GM20431 (cell line): ENCODE measurements at regions not wholly inside any gene's neighbourhood (a gene's known extent, or its start where the extent isn't known, plus 50 kb on each side); places are given as distances from the start of the nearest gene placed in this dataset.

Source experiments
- in situ Hi-C: fragments of 300-500 bp; cut with MseI, MboI; formaldehyde crosslinking; loops from one replicate; pipeline ENCODE4 v1.15.0; 2020; ENCODE audit warnings: low sequenced_read_pairs; ENCODE audit not compliant: unreplicated experiment

DNA sequence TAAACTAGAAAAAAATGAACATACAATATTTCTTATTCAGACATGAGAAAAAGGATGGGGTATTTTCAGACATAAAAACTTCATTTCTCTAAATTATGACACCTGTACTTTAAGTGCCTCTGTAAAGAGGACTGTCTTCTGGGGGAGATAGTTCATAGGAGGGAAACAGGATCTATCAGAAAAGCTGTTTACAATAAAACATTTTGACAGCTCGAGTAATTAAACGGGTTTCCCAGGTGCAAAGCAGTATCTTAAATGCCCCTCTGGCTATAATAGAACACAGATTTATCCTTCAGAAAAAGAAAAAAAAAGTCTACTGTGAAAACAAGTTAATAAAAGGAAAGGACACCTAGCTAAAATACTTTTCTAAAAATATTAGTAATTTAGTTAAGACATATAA lies 311.4 kb upstream of the UBE2E3 start:
- in situ Hi-C loops = no loop called here

DNA sequence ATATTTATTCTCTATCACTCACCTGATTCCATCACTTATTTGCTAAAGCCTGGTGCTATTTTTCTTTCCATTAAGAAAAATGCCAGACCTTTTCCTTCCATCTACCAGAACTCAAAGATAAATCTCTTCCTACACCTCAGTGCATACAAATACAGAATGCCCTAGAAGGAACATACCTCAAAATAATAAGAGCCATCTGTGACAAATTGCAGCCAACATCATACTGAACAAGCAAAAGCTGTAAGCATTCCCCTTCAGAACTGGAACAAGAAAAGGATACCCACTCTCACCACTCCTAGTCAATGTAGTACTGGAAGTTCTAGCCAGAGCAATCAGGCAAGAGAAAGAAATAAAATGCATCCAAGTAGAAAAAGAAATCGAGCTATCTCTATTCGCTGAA lies 315.9 kb upstream of the UBE2E3 start:
- in situ Hi-C loops = no loop called here

DNA sequence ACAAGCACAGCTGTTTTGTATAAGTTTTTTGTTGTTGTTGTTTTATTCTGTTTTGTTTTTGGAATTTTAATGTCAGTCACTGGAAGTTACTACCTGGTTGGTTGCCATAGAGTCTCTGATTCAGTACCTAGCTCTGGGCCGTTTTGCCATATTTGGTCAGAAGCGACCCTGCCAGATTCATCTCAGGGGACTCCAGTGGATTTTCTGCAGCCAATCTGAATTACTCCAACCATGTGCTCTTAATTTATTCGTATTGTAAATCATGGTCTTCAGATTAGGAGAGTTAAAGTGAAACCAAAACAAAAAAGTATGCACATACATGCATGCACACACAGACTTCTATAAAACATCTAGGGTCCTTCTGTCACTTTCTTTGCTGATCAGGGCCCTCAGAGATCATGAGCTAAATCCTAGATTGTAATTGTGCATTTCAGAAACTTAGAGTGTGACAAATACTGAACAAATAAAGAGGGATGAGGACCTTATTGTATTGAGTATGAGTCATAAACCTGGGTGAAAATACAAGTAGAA lies 317.4 kb upstream of the UBE2E3 start:
- in situ Hi-C loops = no loop called here

DNA sequence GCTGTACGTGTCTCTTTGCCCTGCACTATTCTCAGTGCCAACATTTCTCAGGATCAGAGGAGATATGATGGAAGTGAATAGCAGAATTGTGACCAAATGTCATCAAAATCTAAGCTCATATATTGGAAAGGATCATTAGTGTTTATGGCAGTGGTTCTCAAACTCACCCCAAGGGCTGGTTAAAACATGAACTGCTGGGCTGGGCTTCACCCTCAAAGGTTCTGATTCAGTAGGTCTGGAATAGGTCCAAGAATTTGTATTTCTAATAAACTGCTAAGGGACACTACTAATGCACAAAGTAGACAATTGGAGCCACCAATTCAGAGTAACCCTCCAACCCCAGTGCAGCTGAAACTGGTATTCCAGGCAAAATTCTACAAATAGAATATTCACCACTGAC lies 317.9 kb upstream of the UBE2E3 start:
- in situ Hi-C loops = no loop called here

DNA sequence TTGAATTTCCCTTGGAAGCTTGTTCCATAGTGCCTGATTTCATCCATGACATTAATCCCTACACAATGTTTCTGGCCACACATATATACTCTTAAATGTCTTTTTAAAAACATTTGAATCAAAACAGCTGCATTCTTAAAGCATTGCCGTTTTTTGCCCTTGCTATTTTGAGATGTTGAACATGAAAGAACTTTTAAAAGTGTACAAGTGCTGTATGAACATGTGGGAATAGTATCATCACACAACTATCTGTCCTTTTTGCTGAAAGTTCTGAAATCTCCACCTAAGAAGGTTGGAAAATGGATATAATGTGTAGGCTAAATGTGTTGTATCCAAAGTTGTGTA lies 318.7 kb upstream of the UBE2E3 start:
- in situ Hi-C loops = no loop called here

DNA sequence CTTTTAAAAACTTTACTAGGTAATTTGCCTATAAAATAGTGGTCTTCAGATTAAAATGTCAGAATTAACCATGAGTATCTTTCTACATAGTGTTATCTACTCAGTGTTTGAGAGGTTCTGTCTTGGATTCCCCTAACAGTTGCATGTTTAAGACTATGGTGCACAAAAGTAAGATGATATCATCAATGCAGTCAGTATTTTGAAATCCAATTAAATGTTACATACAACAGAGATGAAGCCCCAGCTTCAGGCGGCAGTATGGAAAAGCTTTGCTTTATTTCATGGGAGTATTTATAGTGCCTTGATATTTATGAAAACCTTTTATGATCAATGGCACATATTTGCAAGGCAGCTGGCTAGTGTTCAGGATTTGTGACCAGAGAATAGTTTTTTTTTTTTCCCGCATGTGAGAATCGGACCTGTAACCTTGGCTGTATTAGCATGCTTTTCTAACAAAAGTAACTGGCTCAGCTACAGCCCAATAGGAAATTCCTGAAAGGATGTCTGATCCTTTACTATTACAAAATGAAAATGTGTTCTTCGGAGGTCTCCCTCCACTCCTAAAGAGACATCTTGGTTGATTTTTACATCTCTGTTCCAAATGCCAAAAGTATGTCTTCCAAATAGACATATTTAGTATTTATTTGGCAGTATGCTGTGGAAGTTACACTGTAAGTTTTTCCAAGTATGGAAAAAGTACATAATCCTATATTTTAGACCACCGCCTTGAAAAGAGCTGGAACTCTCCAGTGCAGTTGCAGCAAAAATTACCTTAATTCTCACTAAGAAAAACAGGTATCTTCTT lies 319.3 kb upstream of the UBE2E3 start:
- in situ Hi-C loops = no loop called here

DNA sequence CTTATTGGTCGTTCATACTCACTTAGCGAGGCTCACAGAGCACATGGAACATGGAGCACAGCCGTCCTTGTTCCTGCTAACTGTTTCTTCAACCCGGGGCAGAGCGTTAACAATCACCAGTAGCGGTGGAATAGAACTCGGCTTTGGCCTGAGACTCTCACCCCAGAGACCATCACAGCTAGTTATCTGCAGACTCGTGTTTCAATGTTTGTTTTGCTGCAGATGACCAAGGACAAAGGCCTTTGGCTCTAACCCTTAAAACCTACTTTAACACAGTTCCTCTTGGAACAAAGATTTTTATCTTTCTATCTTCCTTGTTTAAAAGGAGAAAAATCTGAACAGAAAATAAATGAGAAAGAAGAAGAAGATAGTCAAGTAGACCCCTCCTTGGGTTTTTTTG lies 320.2 kb upstream of the UBE2E3 start:
- in situ Hi-C loops = no loop called here

DNA sequence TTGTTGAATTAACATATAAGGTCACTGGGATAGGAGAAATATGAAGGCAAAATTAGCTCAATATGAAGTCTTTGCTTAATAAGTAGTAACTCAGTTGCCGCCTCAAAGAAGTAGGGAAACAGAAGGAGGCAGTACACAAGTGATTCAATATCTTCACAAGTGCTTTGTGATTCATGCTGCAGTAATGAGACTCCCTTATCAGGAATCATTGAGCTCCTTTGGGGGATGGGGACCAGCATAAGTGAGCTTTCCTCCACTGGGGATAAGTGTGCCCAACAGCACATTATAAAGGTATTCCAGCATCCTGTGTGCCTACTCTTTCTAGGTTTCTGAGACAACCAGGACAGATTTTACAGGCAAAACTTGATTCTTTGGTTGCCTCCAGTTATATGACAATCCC lies 323.4 kb upstream of the UBE2E3 start:
- in situ Hi-C loops = no loop called here

DNA sequence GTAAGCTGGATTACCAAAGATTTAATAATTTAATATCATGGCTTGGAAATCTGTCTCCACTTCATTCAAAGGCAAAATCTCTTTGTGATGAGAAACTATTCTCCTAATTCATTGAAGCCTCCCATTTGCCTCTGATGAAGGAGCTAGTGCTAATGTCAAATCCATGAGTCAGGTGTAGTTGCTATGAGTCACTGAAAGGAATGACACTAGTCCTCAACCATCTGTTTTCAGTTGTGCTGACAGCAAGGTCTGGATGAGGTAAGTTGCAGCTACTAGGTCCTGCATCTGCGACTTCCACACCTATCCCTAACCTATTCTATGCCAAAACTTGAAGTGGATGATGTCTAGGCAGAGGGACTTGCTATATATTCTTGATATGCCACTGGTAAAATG lies 324.0 kb upstream of the UBE2E3 start:
- in situ Hi-C loops = no loop called here

DNA sequence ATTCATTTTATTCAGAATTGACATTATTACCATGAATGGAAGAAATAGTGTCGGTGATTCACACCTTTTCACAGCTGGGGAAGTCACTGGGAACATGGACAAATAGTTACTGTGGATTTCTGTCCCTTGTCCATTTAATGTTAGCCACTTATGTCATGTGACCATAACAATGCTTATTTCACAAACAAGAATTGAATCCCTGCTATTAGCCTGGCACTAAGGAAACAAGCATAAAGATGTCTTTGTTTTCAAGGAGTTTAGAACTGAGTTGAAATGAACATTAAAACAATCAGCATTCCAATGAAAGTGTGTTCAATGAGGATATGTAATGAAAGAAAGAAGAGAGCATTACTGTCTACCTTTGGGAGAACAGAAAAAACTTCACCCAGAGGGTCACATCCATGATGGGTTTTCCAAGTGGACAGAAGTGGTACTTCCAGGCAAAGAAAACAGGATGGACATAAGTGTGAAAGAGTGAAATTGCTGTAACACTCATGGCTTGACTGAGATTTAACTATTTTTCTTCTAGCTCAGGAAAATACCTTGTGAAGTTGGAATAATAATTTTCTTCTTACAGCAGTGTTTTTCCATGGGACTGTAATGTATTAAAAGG lies 324.5 kb upstream of the UBE2E3 start:
- in situ Hi-C loops = no loop called here

DNA sequence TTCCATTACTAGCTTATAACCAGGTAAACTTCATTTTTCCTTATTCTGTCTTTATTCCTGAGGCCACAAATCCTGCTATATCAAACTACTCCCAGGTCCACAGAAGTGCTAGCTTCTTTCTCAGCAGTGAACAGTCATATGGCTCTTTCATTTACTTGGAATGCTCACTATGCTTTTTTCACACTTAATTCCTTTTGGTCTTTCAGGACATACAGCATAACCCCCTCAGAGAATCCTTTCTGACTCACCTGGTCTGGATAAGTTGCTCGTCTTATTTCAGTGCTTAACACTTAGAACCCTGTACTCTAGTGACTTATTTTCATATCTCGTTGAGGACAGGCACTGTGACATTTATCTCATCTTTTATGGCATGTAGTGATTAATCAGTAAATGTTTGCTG lies 325.0 kb upstream of the UBE2E3 start:
- in situ Hi-C loops = no loop called here

DNA sequence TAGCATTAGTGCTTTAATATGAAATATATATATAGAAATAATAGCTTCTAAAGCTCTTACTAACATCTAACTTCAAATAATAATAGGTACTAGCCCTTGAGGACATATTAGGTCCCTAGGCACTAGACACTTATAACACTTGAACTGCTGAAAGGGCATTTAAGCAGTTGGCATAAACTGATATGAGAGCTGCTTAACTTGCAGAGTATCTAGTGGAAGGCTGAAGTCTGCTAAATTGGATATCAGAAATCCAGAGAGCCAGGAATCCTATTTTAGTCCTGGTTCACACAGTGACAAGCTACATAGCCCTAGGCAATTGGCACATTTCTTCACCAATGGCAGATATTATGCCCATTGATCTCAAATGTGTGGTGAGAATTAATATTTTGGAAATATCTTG lies 326.9 kb upstream of the UBE2E3 start:
- in situ Hi-C loops = no loop called here

DNA sequence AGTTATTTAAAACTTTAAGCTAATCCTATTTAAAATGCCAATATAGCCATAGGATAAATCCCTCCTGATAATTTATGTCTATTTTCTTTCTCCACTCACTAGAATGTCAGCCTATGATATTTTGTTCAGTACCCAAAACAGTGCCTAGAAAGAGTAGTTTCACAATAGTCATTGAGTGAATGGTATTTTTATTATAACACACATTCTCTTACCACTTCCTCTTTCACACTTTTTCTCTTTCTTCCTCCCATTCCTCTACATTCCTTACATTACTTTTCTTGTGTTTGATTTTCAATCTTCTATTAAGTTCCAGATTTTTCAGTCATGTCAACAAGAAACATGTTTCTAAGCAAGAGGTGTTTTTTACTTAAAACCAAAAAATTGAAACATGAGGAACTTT lies 327.6 kb upstream of the UBE2E3 start:
- in situ Hi-C loops = no loop called here

DNA sequence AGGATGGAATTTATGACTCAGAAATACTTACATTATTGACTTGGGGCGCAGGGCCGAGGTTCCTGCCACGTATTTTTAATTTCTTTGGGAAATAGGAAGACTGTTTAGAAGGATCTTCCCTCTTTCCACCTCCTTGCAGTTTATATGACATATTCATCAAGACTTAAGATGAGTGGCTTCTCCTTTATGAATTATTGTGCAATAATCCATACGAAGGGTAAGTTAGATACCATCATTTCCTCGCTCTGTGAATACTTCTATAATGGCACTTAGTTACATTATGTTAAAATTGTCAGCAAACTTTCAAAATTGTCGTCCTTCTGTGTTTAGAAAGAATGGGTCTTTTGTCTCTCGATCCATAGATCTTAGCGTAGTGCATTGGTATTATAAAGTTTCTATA lies 328.8 kb upstream of the UBE2E3 start:
- in situ Hi-C loops = no loop called here

DNA sequence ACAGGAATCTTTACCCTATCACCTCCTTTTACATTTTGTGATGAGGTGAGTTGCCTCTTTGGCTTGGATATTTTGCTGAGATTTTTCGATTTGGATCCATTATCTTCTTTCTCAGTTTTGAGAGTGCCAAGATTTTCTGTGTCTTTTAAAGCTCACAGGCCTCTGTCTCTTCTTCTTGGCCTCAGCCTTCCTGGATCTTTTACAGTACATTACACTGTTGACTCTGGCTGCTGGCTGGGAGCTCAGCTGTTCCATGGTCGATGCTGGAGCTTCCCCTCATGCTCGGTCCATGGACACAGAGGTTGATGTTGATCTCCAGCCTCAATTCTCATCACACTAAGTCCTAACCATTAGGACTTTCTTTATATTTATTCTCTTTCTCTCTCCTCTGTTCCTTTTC lies 332.8 kb upstream of the UBE2E3 start:
- in situ Hi-C loops = no loop called here

DNA sequence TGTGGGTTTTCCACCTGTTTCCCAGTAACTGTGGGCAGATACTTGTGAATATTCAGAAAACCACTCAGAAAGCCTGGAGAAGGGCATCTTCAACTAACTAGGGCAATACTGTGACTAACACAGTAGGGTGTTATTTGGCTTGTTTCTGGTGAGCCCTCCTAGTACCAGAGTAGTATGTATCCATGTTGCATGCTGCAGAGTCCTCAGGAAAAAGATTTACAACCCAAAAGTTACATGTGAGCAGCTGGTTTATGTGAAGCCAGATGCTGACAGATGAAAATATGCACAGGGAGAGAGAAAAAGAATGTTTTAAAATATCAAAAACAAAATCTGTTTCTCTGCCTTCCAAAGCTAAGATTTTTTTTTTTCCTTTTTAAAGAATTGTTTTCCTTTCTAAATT lies 333.2 kb upstream of the UBE2E3 start:
- in situ Hi-C loops = no loop called here

DNA sequence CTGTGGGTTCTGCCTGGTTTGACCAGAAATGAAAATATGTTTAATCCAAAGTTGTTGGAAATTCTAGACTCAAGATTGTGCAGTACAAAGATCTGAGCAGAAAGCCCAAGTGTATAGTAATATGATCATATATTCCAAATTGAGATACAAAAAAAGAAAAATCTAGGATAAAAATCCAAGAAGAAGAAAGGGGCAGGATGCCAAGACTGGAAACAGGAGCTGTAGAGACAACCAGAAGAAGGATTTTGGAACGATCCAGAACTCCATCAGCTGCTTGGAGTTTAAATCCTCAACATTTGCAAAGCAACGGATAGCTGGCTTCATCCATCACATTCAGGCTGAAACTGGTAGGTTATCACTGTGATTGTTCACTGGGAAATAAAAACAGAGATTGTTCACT lies 333.6 kb upstream of the UBE2E3 start:
- in situ Hi-C loops = no loop called here

DNA sequence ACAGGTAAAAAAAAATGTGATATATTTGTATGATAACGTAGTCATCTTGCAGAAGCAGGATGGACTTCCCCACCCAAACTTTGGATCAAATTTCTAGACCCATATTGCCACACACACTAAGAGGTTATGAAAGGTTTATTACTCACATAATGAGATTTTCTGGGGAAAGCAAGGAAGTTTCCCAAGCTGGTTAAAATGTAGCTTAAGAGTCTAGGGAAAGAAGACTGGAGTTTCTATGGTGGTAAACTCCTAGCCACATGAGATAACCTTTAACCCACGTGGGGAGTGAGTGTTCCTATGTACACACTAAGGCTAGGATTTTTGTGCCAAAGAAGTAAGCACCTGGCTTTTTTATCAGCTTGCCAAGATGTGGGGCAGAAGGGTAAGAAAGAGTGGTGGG lies 335.7 kb upstream of the UBE2E3 start:
- in situ Hi-C loops = no loop called here

DNA sequence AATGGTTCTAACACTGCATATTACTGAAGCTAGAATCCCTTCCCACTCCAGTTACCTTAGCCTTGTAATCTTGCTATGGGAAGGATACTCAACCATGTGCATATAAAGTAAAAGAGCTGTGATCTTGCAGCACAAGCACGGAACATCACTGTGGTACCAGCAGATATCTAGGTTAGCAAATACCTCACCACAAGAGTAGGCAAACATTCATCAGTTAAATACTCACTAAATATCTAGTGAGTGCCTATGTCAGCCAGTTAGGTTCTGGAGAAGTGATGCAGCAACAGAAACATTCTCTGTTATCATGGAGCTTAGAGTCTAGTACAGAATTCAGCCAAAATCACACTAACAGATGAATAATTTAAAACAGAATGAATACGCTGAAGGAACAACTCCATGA lies 349.6 kb upstream of the UBE2E3 start:
- in situ Hi-C loops = no loop called here

DNA sequence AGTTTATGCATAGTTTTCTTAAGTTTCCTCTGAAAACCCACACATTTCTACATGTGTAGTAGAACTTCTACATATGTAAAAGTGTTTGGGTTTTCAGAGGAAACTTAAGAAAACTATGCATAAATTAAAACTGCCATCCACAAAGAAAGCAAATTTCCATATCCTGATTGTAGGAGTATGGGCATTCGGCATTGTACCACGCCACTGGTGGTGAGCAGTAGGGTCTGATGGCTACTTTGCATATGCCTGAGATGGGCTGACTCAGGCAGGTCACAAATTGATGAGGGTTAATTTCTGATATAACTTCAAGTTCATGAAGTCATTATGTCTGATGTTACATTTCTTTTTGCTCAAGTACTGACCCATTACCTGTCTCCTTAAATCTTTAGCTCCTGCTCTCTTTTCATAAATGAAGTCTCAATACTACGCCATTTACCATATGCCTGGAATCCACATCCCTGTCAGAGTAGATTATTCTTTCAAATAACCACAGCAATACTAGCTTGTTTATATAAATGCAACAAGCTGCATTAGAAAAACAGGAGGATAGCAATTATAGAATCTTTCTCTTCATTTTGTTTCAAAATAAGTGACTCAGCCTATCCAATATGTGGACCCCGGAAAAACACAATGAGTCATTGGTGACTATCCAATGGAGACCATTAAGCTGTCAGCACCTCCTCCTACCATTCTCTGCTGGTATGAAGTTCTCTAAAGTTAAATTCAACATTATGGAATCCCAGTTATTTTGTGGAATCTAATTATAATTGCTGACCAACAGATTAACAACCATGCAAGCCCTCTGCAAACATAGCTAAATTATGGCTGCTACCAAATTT lies 355.2 kb upstream of the UBE2E3 start:
- in situ Hi-C loops = no loop called here
